GM18498 (cell line): ENCODE measurements at regions not wholly inside any gene's neighbourhood (a gene's known extent, or its start where the extent isn't known, plus 50 kb on each side); places are given as distances from the start of the nearest gene placed in this dataset.
A peak's percentile ranks its signal among the peaks of the same experiment; 100 is the strongest.

Source experiments
- ATAC-seq: cut with Tn5 transposase; IDR thresholded peaks from one replicate; pipeline ENCODE4 v1.9.1; 2021; ENCODE audit warnings: mild to moderate bottlenecking, moderate library complexity; ENCODE audit not compliant: unreplicated experiment

DNA sequence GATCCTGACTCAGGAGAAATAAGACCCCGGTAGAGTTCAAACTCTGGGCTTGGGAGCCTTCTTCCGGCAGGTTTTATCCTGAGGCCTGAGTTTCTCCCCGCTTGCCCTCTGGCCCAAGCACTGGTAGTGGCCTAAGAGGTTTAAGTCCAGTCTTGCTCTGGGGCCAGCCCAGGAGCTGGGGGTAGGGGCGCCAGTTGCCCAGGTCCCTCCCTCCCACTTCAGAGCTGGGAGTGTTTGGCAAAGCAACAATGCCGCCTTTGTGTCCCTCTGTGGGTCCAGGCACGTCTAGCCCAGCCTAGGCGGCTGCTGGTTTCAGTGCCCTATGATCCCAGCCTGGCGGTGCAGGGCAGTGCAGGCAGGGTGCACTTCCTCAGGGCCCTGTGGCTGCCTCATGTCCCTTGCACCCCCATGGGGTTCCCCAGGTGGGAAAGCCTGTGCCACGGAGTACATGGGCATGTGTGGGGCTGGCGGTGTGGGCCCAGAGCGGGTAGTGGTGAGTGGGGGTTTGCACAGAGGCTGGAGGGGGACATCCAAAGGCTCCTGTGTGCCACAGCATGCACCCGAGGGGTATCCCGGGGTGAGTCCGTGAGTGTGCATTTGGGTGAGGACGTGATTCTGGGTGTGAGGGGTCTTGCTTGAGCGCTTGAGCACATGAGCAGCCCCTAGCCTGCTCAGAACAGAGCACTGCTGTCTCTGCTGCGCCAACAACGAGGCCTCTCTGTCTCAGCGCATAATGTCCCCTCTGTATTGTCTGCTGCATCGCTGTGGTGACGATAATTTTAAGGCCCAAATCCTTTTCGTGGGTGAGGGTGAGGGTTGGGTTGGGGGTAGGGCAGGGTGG is 61.7 kb upstream of the PSD2 start:
- ATAC-seq, result no peak

DNA sequence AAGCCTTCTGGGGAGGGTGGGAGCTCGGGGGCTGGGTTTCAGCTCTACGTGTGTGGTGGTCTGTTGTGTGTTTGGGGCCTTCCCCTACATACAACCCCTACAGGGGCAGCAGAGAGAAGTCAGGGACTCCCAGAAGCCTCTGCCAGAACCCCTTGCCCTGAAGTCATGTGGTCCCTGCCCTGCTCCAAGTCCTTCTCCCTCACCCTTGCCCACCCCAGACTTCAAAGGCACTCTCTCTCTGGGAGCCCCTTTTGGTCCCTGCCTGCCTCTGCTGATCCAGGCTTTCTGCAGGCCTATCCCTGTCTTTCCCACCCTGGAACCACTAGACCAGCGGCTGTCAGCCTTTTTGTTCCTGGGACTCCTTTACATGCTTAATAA is 61.1 kb upstream of the PSD2 start:
- no peak for ATAC-seq

DNA sequence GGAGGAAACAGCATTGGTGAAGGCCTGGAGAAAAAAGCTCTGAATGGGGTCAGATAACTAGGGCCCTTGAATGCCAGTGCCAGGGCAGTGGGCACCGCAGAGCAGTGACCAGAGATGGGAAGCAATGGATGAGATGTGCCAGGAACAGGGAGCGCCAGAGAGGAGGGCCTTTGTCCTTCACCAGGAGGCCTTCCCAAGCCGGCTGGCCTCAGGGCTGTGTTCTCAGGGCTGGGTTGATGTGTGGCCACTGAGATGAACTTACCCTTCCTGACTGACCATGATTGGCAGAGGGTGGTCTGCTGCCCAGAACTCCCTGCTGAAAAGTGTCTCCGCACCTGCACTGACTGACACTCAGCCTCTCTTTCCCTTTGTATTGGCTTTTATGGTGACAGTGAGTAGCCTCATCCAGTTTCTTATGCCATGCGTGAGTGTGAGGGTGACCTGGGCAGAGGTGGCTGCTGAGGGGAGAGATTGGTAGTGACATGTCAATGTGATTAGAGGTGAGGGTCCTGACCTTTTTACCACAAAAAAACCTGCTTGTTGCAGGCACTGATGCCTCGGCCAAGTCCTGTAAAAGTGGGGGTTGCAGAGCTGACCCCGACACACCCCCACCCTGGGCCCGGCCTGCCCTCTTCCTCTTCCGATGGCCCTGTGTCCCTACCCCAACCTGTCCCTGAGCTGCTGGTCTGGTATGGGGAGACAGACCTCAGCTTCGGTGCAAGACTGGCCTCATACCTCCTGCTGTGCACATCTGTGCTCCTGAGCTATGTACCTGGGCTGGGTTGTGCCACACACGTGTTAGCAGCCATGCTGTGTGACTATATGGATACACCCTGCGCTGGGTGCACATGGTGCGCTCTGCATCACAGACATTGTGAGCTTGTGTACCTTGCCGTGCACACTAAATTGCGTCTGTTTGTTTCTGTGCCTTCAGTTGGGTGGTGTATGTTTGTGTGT is 57.1 kb upstream of the PSD2 start:
- no peak for ATAC-seq

DNA sequence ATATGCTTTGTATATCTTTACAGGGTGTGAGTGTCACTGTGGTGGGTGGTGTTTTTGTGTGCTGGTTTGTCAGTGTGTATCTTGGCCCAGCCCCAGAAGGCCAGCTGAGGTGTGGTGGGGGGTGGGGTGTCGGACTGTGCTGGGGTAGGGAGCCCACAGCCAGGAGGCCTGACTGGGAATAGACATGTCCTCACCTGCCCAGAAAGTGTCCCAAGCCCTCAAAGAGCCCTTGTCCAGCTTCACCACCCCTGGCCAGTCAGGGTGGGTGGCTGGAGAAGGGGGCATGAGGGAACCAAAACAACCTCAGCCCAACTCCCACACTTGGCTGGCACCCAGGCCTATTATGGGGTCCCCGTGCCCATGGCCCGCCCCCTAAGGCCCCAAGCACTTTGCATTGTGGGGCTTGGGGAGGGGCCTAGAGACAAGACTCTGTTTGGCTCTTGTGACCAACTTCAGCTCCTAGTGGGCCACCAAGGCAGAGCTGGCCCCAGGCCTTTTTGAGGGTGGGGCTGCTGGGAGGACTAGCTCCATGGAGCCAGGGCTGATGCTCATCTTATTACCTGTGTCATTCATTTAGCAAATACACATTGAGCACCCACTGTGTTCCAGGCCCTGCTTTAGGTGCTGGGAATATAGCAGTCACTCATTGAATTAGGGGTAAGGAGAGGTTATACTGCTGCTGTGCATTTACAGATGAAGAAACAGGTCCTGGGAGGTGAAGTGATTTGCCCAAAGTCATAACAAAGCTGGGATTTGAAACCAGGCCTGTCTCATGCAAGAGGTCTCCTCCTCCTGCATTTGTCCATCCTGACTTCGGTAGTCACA is 56.2 kb upstream of the PSD2 start:
- no peak for ATAC-seq

DNA sequence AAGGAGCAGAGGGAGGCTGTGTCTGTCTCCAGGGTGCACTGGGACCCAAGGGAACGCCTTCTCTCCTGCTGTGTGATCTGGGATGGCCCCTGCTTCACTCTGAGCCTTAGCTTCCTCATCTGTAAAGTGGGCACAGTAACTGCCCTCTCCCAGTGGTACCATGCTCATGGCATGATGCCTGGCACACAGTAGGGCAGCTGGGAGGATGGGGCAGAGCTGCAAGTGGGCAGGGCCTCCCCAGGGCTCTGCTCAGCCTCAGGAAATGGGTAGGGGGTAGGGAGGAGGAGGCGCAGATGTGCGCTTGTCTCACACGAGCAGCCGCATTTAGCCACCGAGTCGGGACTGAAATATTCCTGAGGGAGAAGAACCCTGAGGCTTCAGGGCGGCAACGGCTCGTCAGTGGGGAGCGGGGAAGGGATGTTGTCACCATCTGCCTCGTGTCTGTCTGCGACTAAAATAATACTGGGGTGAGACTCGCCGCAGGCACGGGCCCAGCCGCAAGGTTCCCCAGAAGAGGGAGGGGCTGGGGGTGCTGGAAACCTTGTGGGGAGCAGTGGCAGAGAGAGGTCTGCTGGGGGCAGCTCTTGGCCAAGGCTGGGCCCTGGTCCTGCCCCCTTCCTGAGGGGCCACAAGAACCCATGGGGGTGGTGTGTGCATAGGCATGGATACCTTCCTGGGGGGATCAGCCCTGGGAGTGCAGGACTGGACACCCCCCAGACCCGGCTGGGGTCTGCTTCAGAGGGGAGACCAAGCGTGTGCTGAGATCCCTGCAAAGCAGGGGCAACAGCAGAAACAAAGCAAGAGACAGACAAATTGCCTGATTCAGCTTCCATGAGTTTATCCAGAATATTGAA is 55.2 kb upstream of the PSD2 start:
- ATAC-seq, result peak; percentile 45

DNA sequence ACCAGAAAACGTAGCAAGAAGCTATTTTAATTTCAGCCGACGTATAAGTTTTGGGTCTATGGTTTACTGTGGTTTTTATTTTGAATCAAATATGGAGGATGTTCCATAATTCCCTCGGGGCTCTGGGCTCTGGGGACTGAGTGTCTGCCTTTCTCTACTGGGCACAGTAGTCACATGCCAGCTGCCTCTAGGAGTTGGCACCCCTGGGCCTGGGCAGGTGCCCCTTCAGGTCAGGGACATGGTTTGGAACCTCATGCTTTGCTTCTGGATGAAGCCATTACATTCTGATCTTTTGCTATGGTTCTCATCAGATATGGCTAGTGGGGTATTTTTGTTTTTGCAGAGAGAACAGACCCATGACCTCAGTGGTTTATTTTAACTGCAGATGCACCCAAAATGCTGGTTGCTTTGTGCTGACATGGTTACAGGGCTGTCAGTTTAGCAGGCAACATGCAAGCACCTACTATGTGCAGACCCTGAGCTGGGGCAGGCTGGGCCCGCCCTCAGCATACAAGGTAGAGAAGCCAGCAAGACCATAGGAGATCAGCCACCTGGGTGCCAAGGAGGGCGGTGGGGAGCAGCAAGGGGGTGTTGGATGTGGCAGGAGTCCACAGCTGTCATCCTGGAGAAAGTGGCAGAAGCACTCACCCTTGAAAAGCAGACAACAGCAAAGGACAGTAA is 54.5 kb upstream of the PSD2 start:
- ATAC-seq, result no peak

DNA sequence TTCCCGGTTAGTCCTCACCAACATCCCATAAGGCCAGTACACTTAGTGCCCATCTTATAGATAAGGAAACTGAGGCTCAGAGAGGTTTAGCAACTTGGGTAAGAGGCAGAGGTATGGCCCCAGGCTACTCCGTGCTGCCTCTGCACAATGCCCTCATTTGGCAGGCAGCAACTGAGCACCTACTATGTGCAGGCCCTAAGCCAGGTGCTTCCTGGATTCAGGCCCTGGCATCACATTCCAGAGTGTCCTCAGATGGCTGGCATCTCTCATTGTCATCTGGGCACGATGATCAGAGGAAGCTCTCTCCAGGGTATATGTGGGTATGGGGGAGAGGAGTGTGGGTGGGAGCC is 53.8 kb upstream of the PSD2 start:
- no peak for ATAC-seq

DNA sequence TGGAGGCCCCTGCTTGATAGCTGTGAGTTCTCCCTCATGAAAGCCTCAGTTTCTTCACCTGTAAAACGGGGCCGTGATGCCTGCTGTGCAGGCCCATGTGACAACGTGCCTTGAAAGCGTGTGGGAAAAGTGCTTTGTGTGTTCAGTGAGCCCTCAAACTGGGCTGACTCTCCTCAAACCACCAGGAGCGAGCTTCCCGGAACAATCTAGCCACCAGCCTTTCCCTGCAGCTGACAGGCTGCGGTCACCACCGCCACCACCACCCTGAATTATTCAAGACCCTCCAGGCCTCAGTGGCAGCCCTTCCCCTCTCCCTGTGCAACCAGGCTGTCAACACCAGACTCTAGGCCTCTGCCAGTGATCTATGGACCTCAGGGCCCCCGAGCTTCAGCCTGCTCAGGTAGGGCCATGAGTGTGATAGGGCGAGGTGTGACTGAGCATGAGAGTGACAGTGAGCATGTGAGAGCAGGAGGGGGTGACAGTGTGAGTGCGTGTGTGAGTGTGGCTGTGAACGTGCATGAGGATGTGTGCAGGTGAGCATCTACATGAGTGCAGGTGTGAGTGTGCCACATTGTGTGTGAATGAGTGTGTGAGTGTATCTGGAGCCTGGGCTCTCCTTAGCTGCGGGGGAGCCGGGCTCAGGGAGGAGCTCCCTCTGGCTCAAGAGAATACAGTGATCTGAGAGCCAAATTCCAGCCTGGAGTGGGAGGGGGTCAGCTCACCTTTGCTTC is 53.3 kb upstream of the PSD2 start:
- no peak for ATAC-seq

DNA sequence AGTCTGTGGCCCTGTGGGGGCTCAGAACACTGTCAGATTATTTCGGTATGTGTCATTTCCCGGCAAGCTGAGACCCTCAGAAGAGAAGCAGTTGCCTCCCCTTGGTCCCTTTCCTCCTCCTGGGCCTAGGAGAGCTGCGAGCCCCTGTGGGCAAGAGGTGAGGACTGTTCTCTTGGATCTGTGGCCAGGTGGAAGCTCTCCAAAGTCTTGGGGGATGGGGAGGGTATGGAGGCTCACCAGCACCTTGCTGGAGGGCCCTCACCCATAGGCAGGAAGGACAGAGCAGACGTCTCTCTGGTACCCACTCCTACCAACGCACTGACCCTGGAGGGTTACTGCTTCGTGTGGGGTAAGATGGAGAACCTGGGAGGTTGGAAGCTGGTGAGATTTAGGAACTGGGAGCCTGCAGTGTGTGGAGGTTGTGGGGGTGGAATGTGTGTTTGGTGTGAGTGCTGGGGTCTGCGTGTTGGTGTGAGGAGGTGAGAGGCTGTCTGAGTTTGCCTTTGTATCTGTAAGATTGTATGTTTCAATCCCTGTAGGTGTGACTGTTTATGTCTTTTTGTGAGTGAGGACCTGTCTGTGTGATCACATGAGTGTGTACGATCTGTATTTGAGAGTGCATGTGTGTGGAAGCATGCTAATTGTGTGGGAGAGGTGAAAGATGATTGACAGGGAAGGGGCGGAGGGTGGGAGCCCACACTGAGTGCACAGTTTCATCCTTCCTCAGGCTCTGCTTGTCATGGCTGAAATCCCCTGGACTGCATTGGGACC is 52.4 kb upstream of the PSD2 start:
- ATAC-seq, result no peak

DNA sequence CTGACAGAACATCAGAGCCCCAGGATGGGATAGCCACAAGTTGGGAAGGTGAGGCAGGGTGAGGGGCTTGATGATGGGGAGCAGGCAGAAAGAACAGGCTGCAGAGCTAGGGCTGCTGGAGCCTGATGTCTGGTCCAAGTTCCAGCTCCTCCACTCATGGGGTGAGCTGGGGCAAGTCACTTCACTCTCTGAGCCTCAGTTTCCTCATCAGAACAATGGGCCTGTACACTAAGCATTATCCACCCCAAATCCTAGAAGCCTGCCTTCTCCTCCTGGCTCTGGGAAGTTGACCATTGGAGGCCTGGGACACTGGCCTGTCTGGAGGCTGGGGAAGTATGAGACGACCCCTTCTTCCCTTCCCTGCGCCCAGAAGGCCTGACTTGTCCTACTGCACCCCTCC is 51.8 kb upstream of the PSD2 start:
- no peak for ATAC-seq

DNA sequence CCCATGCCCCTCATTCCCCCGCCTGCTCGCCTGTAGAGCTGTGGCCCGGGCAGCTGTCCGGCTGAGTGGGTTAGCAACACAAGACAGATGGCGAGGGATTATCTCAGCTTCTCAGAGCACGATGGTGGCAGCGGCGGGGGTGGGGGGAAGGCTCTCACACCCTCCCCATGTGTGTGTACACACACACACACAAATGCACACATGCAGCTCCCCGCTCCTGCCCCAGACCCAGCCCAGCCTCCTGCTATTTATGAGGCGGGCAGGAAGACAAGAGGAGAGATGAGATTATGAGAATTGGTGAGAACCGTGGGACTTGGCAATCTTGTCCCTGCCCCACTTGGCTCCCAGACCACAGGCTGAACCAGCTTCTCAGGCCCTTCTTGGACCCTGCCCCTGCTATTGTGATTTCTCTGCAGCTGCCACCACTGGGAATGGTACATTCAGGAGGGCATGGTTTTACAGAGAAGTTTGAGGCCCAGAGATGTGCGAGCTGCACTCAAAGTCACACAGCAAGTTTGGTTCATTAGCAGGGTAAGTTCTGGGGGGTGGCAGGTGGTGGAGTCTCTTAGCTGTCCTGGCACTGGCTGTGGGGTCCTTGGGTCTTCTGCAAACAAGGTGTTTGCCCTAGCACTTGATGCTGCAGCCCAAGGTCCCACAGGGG is 51.0 kb upstream of the PSD2 start:
- ATAC-seq, result no peak

DNA sequence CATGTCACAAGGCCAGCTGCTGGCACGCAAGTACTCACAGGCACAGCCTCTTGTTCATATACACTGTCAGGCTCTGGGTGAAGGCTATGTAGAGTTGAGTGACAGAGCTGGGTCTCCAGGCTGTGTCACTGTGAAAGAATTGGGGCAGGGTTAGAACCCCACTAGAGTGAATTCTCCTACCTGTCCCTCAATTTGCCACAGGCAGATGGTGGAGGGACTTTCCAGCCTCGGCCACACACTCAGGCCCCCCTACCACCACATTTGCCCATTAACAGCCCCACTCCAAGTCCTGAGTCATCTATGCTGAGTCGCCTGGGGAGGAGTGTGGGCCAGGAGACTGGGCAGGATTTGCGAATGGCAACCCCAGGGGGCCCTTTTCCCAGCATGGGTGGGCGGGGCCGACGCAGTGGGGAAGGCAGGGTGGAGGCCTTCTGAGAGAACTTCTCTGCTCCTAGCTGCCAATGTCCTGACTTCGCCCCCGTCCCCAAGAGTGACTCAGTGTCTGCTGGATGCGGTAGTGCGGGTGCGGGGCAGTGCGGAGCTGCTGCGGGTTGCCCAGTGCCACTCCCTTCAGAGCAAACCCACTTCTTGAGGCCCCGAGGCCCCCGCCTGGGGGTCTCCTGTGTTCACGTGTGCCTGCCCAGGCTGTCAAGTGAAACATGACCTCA is 50.3 kb upstream of the PSD2 start:
- ATAC-seq, result no peak

DNA sequence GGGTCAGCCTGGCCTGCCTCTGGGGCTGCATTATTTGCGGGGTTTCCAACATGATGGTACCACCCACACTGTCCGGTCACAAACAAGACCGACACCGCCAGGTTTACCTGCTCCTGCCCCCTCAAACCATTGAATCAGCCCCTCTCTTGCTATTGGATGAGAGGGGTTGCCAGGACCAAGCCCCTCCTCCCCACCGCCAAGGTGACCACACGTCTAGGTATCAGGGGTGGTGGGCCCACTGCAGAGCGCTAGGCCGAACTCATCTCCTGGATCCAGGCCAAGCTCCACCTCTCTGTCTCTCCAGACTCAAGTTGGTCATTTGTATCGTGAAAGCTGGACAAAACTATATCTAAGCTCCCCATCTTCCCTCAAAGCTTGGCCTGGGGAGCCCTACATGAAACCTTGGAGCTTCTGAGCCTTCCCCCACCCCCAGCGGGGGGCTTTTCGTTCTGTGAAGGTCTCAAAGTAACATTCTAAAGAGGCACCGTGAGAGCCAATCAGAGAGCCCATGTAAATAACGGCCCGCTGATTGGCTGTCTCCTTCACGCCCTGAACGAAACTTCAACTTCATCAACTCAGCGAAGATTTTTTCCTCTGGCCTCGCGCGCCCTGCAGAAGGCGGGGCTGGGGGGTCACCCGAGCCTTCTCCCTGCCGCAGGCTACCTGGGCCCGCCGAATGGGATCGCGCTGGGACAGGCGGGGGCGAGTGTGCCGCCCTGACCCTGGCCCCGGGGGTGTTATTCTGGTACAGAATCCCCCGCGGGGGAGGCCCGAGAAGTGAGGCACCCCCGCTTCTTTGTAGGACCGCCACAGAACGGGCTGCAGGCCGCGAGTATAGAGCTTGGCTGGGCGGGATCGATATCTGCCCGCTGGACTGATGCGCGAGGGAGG is 49.6 kb upstream of the PSD2 start:
- peak; percentile 38 for ATAC-seq
